Tibial nerve (tissue), 4 donors: ENCODE measurements at regions not wholly inside any gene's neighbourhood (a gene's known extent, or its start where the extent isn't known, plus 50 kb on each side); places are given as distances from the start of the nearest gene placed in this dataset.

Experiments
- CTCF ChIP-seq, 5 experiments: fragments of 200-600 bp in 3 of 5; fragments of 450-650 bp in 2 of 5; sonication (generic) in 3 of 5; IDR thresholded peaks; one replicate each; pipeline ENCODE4 v1.5.1; 2016 to 2019; ENCODE audit warnings: antibody characterized with exemption in 5 of 5, mild to moderate bottlenecking in 3 of 5, moderate library complexity in 2 of 5
- EP300 ChIP-seq, 2 donors: sonication (generic); formaldehyde crosslinking; IDR thresholded peaks; one replicate each; pipeline ENCODE4 v1.6.1; 2017; ENCODE audit warnings: antibody characterized with exemption in 2 of 2, mild to moderate bottlenecking in 1 of 2
- POLR2A ChIP-seq, 2 donors: fragments of 450-650 bp; IDR thresholded peaks; one replicate each; pipeline ENCODE4 v1.6.1; 2017; ENCODE audit warnings: antibody characterized with exemption in 2 of 2, mild to moderate bottlenecking in 2 of 2, moderate library complexity in 2 of 2

- TF ChIP-seq POLR2A (IDR thresholded peaks at IDR 0.05), result no peak
- no peak for TF ChIP-seq CTCF (IDR thresholded peaks at IDR 0.05)
- no peak for TF ChIP-seq EP300 (IDR thresholded peaks at IDR 0.05)
These were observed 82.0 kb downstream of the NCOR2 start for GRCh38 chr12:124485371-124485770.
